OCI-LY1 (cell line): ENCODE measurements at regions not wholly inside any gene's neighbourhood (a gene's known extent, or its start where the extent isn't known, plus 50 kb on each side); places are given as distances from the start of the nearest gene placed in this dataset.
"Not testable (repeated sequence)": the region's sequence is repeated elsewhere in the genome, so short reads cannot be mapped to it uniquely, and the experiment has no call there.

Experiments
- H2AFZ ChIP-seq: fragments of 200-600 bp; sonication (generic), shearing (Covaris generic); 2 replicates; pipeline ENCODE4 v1.6.0; 2014; ENCODE audit warnings: antibody characterized with exemption, mild to moderate bottlenecking, low read length
- H3F3A ChIP-seq: fragments of 200-600 bp; sonication (generic), shearing (Covaris generic); 2 replicates; pipeline ENCODE4 v1.6.0; 2014; ENCODE audit warnings: mild to moderate bottlenecking, antibody characterized with exemption, low read length, moderate library complexity; ENCODE audit not compliant: insufficient read depth
- H3K27ac ChIP-seq: fragments of 200-600 bp; sonication (generic); 2 replicates; pipeline ENCODE4 v1.5.1; 2014; ENCODE audit warnings: low read length, mixed run types, mild to moderate bottlenecking, low read depth; ENCODE audit not compliant: poor library complexity, severe bottlenecking
- H3K27me3 ChIP-seq: fragments of 200-600 bp; sonication (generic); 2 replicates; pipeline ENCODE4 v1.6.0; 2014; ENCODE audit warnings: antibody characterized with exemption, mild to moderate bottlenecking, low read length, moderate library complexity; ENCODE audit not compliant: insufficient read depth
- H3K36me3 ChIP-seq: fragments of 200-600 bp; sonication (generic); 2 replicates; pipeline ENCODE4 v1.6.1; 2014; ENCODE audit warnings: mild to moderate bottlenecking, antibody characterized with exemption, low read length, moderate library complexity, mixed read lengths; ENCODE audit not compliant: insufficient read depth
- H3K4me1 ChIP-seq: fragments of 200-600 bp; sonication (generic); 2 replicates; pipeline ENCODE4 v1.5.1; 2014; ENCODE audit warnings: mild to moderate bottlenecking, low read length, moderate library complexity; ENCODE audit not compliant: insufficient read depth, severe bottlenecking
- H3K4me2 ChIP-seq: fragments of 200-600 bp; sonication (generic), shearing (Covaris generic); 2 replicates; pipeline ENCODE4 v1.6.1; 2014; ENCODE audit warnings: low read length
- H3K4me3 ChIP-seq: fragments of 200-600 bp; sonication (generic); 2 replicates; pipeline ENCODE4 v1.5.1; 2014; ENCODE audit warnings: low read length, low read depth, mild to moderate bottlenecking, mixed read lengths; ENCODE audit not compliant: poor library complexity, severe bottlenecking
- H3K79me2 ChIP-seq: fragments of 200-600 bp; shearing (Covaris generic); 2 replicates; pipeline ENCODE4 v1.6.1; 2016; ENCODE audit warnings: mixed run types, low read length, mixed read lengths; ENCODE audit not compliant: insufficient read depth
- H3K9ac ChIP-seq: fragments of 200-600 bp; sonication (generic), shearing (Covaris generic); 2 replicates; pipeline ENCODE4 v1.6.1; 2014; ENCODE audit warnings: mild to moderate bottlenecking, low read length, mixed read lengths
- H3K9me2 ChIP-seq: fragments of 200-600 bp; sonication (generic), shearing (Covaris generic); 2 replicates; pipeline ENCODE4 v1.6.1; 2014; ENCODE audit warnings: low read depth, mild to moderate bottlenecking, low read length, mixed read lengths
- H3K9me3 ChIP-seq: fragments of 200-600 bp; shearing (Covaris generic); 2 replicates; pipeline ENCODE4 v1.6.1; 2014; ENCODE audit warnings: low read length, mixed read lengths
- H4K20me1 ChIP-seq: fragments of 200-600 bp; sonication (generic), shearing (Covaris generic); 2 replicates; pipeline ENCODE4 v1.6.0; 2016; ENCODE audit warnings: mild to moderate bottlenecking, low read length; ENCODE audit not compliant: insufficient read depth
- EZH2 ChIP-seq: fragments of 200-600 bp; sonication (generic), shearing (Covaris generic); IDR thresholded peaks from 2 replicates; pipeline ENCODE4 v1.8.0; 2017; ENCODE audit warnings: borderline replicate concordance, mixed run types, mild to moderate bottlenecking, antibody characterized with exemption, low read length, moderate library complexity, mixed read lengths
- TF ChIP-seq, protein P1 (sequence below): fragments of 200-600 bp; sonication (generic), shearing (Covaris generic); IDR thresholded peaks from 2 replicates; pipeline ENCODE4 v1.5.1; 2017; ENCODE audit warnings: mild to moderate bottlenecking, antibody characterized with exemption, low read length, moderate library complexity, mixed read lengths

DNA sequence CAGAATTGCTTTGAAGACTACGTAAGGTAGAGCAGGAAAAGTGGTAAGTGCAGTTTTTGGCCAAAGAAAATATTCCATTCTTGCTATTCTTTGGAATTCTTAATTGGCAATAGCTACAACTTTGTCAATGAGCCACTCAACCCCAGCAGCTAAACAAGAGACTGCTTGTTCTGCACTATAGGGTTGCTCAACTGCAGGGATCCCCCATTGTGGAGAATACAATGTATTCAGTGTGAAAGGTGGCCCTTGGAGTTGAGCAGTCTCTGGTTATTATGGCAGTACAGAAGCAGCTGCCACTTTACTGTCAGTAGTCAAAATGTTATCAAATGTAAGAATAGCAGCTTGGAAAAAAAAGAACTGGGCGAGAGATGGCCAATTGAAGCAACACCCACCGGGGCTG lies 808.7 kb downstream of the CENPC start:
- Histone ChIP-seq H3K36me3 (no peaks in the 10 kb centered on the region), H3K9me2 (no peaks in the 10 kb centered on the region), H4K20me1 (no peaks in the 10 kb centered on the region), H3K4me3 (no peak overlapping the region), H3K27ac (no peak overlapping the region), H3K9ac (no peak overlapping the region), H2AFZ (no peak overlapping the region), H3K79me2 (no peaks in the 10 kb centered on the region), H3K9me3 (no peaks in the 10 kb centered on the region), H3K27me3 (no peaks in the 10 kb centered on the region), H3K4me2 (no peak overlapping the region), H3F3A (no peaks in the 10 kb centered on the region), H3K4me1 (no peaks in the 10 kb centered on the region)
- TF ChIP-seq, protein P1, sequence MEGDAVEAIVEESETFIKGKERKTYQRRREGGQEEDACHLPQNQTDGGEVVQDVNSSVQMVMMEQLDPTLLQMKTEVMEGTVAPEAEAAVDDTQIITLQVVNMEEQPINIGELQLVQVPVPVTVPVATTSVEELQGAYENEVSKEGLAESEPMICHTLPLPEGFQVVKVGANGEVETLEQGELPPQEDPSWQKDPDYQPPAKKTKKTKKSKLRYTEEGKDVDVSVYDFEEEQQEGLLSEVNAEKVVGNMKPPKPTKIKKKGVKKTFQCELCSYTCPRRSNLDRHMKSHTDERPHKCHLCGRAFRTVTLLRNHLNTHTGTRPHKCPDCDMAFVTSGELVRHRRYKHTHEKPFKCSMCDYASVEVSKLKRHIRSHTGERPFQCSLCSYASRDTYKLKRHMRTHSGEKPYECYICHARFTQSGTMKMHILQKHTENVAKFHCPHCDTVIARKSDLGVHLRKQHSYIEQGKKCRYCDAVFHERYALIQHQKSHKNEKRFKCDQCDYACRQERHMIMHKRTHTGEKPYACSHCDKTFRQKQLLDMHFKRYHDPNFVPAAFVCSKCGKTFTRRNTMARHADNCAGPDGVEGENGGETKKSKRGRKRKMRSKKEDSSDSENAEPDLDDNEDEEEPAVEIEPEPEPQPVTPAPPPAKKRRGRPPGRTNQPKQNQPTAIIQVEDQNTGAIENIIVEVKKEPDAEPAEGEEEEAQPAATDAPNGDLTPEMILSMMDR = no peak
- no peak for TF ChIP-seq EZH2

DNA sequence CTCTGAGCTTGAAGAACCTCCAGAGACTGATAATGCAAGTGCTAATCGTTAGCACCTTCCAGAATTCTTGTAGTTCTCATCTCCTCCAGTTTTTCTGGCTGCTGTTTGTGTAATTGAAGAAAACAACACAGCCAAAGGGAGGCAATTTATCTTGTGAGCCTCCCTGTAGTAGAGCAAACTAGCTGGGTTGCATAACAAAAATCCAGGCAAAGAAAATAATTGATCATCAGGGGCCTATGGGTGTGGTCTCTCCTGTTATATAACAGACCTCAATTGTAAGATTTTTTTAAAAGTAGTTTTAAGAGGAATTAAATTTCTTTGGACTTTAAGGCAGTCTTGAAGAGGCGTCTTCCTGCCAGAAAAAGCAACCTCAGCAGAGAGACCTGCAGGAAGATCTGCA lies 817.0 kb downstream of the CENPC start:
- no peak overlapping the region for H3K4me3 ChIP-seq
- no peak overlapping the region for H3K4me2 ChIP-seq
- H3F3A ChIP-seq = no peaks in the 10 kb centered on the region
- no peak overlapping the region for H3K9ac ChIP-seq
- no peaks in the 10 kb centered on the region for H3K9me3 ChIP-seq
- no peak for TF ChIP-seq EZH2
- TF ChIP-seq, protein P1 = no peak
- no peak overlapping the region for H3K27ac ChIP-seq
- no peaks in the 10 kb centered on the region for H3K4me1 ChIP-seq
- H4K20me1 ChIP-seq = no peaks in the 10 kb centered on the region
- H3K27me3 ChIP-seq = no peaks in the 10 kb centered on the region
- no peak overlapping the region for H2AFZ ChIP-seq
- no peaks in the 10 kb centered on the region for H3K9me2 ChIP-seq
- no peaks in the 10 kb centered on the region for H3K36me3 ChIP-seq
- H3K79me2 ChIP-seq = no peaks in the 10 kb centered on the region

DNA sequence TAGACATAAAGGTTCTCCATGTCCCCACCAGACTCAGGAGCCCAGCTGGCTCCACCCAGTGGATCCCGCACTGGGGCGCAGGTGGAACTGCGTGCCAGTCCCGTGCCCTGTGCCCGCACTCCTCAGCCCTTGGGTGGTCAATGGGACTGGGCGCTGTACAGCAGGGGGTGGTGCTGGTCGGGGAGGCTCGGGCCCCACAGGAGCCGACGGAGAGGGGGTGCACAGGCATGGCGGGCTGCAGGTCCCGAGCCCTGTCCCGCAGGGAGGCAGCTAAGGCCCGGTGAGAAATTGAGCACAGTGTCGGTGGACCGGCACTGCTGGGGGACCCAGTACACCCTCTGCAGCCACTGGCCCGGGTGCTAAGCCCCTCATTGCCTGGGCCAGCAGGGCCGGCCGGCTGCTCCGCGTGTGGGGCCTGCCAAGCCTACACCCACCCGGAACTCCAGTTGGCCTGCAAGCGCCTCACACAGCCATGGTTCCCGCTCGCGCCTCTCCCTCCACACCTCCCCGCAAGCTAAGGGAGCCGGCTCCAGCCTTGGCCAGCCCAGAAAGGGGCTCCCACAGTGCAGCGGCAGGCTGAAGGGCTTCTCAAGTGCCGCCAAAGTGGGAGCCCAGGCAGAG lies 832.9 kb downstream of the CENPC start:
- H3K79me2 ChIP-seq, H3K9me3 ChIP-seq, H3K4me1 ChIP-seq: not testable (repeated sequence)

DNA sequence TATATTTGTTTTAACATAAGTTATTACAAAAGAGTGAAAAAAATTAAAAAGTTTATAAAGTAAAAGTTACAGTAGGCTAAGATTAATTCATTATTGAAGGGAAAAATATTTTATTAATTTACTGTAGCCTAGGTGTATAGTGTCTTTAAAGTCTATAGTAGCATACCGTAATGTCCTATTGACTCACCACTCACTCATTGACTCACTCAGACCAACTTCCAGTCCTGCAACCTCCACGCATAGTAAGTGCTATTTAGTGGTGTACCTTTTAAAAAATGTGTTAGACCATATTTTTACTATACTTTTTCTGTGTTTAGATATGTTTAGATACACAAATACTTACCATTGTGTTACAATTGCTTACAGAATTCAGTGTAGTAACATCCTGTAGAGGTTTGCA lies 841.1 kb downstream of the CENPC start:
- Histone ChIP-seq H3K4me2 (no peak overlapping the region), H3K36me3 (no peaks in the 10 kb centered on the region), H3K9ac (no peak overlapping the region), H3K4me3 (no peak overlapping the region), H3K9me3 (no peaks in the 10 kb centered on the region), H3K79me2 (no peaks in the 10 kb centered on the region), H3K27me3 (no peaks in the 10 kb centered on the region), H3K27ac (no peak overlapping the region), H3F3A (no peaks in the 10 kb centered on the region), H4K20me1 (no peaks in the 10 kb centered on the region), H3K4me1 (no peaks in the 10 kb centered on the region), H2AFZ (no peak overlapping the region), H3K9me2 (no peaks in the 10 kb centered on the region)
- no peak for TF ChIP-seq EZH2
- TF ChIP-seq, protein P1 = no peak

More for the DNA sequence above, 832.9 kb downstream of the CENPC start:
- not testable (repeated sequence) for H3K9me2 ChIP-seq, H3F3A ChIP-seq, H3K4me2 ChIP-seq, H3K9ac ChIP-seq, H3K27me3 ChIP-seq, H3K4me3 ChIP-seq, H2AFZ ChIP-seq, H3K27ac ChIP-seq, H4K20me1 ChIP-seq, H3K36me3 ChIP-seq
